NT2/D1 (cell line): ENCODE measurements at regions not wholly inside any gene's neighbourhood (a gene's known extent, or its start where the extent isn't known, plus 50 kb on each side); places are given as distances from the start of the nearest gene placed in this dataset.

Experiments used
- SUZ12 ChIP-seq: IDR thresholded peaks from 2 replicates; pipeline ENCODE4 v1.6.1; 2011; ENCODE audit not compliant: insufficient read length, insufficient read depth; ENCODE audit errors: extremely low read depth
- YY1 ChIP-seq: IDR thresholded peaks from 2 replicates; pipeline ENCODE4 v1.6.1; 2011; ENCODE audit not compliant: insufficient read length, insufficient read depth

- TF ChIP-seq YY1, result no peak
- TF ChIP-seq SUZ12, result no peak
Observed at GRCh38 chr17:27237890-27238289, 56.0 kb upstream of the WSB1 start.
